ENCODE measurements at regions not wholly inside any gene's neighbourhood (a gene's known extent, or its start where the extent isn't known, plus 50 kb on each side); places are given as distances from the start of the nearest gene placed in this dataset.

DNA sequence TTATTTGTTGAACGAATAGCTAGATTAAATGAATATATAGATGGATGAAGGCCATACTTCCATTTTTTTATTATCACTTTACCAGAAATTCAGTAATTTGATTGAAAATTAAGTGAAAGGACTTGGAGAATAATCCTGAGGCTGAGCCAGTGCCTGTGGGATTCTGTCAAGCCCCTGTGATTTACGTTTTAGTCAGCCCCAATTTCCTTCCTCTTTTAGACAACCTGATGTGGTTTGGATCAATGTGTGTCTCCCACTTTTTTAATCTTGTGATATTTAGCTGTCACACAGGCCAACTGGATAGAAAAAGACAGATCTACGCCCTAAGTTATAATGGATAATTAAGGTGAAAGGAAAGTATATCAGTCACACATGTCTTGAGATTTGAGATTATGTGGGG, 188.8 kb downstream of the EDN1 start:
- H3K36me3 ChIP-seq (ENCODE audit: low read length): no peaks in the 10 kb centered on the region
- H3K9me3 ChIP-seq (ENCODE audit: insufficient read depth, low read length): no peaks in the 10 kb centered on the region
- no peak overlapping the region for H3K4me3 ChIP-seq (ENCODE audit: insufficient read depth, low read length, poor library complexity, severe bottlenecking)
- no peaks in the 10 kb centered on the region for H3K9me2 ChIP-seq (replicated peaks; ENCODE audit: insufficient read depth, low read length)
- no peak overlapping the region for H3K27ac ChIP-seq (ENCODE audit: low read depth, low read length)
- H3K9ac ChIP-seq (ENCODE audit: low read length): no peak overlapping the region
- no peak overlapping the region for H2AFZ ChIP-seq (ENCODE audit: low read depth, low read length, severe bottlenecking)
- no peaks in the 10 kb centered on the region for H3K79me2 ChIP-seq (ENCODE audit: insufficient read depth, low read length)
- no peaks in the 10 kb centered on the region for H3K27me3 ChIP-seq (ENCODE audit: low read length)
- TF ChIP-seq, protein P1, sequence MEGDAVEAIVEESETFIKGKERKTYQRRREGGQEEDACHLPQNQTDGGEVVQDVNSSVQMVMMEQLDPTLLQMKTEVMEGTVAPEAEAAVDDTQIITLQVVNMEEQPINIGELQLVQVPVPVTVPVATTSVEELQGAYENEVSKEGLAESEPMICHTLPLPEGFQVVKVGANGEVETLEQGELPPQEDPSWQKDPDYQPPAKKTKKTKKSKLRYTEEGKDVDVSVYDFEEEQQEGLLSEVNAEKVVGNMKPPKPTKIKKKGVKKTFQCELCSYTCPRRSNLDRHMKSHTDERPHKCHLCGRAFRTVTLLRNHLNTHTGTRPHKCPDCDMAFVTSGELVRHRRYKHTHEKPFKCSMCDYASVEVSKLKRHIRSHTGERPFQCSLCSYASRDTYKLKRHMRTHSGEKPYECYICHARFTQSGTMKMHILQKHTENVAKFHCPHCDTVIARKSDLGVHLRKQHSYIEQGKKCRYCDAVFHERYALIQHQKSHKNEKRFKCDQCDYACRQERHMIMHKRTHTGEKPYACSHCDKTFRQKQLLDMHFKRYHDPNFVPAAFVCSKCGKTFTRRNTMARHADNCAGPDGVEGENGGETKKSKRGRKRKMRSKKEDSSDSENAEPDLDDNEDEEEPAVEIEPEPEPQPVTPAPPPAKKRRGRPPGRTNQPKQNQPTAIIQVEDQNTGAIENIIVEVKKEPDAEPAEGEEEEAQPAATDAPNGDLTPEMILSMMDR (IDR thresholded peaks at IDR 0.05; ENCODE audit: insufficient read depth, low read length, poor library complexity, severe bottlenecking): no peak
- no peak for TF ChIP-seq EZH2phosphoT487 (conservative IDR thresholded peaks at IDR 0.05; ENCODE audit: low read length)
- no peaks in the 10 kb centered on the region for H4K20me1 ChIP-seq (ENCODE audit: low read depth, low read length)
- H3K4me2 ChIP-seq (ENCODE audit: low read depth, low read length, poor library complexity, severe bottlenecking): no peak overlapping the region
- H3F3A ChIP-seq (ENCODE audit: insufficient read depth): no peaks in the 10 kb centered on the region

DNA sequence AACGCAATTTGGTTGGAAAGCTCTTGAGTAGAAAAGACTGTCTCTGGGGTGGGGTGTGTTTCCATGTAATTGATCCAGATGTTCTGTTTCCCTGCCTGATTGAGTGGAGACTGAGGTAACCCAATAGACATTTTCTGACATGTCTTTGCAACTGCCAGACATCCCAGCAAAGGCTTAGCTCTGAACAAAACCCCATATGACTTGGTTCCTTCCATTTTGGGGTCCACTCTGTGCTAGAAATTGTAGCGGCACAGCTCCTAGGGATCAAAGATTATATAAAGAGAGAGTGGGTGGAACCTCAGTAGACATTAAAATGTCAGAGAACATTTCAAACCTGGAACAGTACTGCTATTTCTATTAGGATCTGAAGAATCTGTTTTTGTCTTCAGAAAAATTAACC, 189.3 kb downstream of the EDN1 start:
- TF ChIP-seq EZH2phosphoT487 (conservative IDR thresholded peaks at IDR 0.05; ENCODE audit: low read length): no peak
- TF ChIP-seq, protein P1 (IDR thresholded peaks at IDR 0.05; ENCODE audit: insufficient read depth, low read length, poor library complexity, severe bottlenecking): no peak
- no peaks in the 10 kb centered on the region for H3K36me3 ChIP-seq (ENCODE audit: low read length)

DNA sequence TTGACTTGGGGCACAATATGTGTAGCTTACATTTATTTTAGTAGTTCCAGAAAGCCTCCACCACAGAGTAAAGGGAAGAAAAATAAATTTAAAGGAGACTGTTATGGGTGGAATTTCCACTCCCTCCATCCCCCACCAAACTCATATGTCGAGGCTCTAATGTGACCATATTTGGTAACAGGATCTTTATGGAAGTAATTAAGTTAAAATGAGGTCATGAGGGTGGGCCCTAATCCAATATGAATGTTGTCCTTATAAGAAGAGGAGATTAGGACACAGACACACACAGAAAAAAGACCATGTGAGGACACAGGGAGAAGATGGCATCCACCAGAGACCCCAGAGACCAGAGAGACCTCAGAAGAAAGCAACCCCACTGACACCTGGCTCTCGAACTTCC, 189.7 kb downstream of the EDN1 start:
- Histone ChIP-seq H4K20me1 (ENCODE audit: low read depth, low read length) (no peaks in the 10 kb centered on the region), H3K79me2 (ENCODE audit: insufficient read depth, low read length) (no peaks in the 10 kb centered on the region), H3K4me3 (ENCODE audit: insufficient read depth, low read length, poor library complexity, severe bottlenecking) (no peak overlapping the region), H3K27me3 (ENCODE audit: low read length) (no peaks in the 10 kb centered on the region), H3K36me3 (ENCODE audit: low read length) (no peaks in the 10 kb centered on the region), H2AFZ (ENCODE audit: low read depth, low read length, severe bottlenecking) (no peak overlapping the region), H3K9me2 (replicated peaks; ENCODE audit: insufficient read depth, low read length) (no peaks in the 10 kb centered on the region), H3K27ac (ENCODE audit: low read depth, low read length) (no peak overlapping the region), H3K9me3 (ENCODE audit: insufficient read depth, low read length) (no peaks in the 10 kb centered on the region), H3F3A (ENCODE audit: insufficient read depth) (no peaks in the 10 kb centered on the region), H3K9ac (ENCODE audit: low read length) (no peak overlapping the region), H3K4me2 (ENCODE audit: low read depth, low read length, poor library complexity, severe bottlenecking) (no peak overlapping the region)
- no peak for TF ChIP-seq EZH2phosphoT487 (conservative IDR thresholded peaks at IDR 0.05; ENCODE audit: low read length)
- TF ChIP-seq, protein P1 (IDR thresholded peaks at IDR 0.05; ENCODE audit: insufficient read depth, low read length, poor library complexity, severe bottlenecking): no peak

More for the DNA sequence above, 189.3 kb downstream of the EDN1 start:
- no peaks in the 10 kb centered on the region for H3F3A ChIP-seq (ENCODE audit: insufficient read depth)
- no peak overlapping the region for H3K4me2 ChIP-seq (ENCODE audit: low read depth, low read length, poor library complexity, severe bottlenecking)
- H3K9me2 ChIP-seq (replicated peaks; ENCODE audit: insufficient read depth, low read length): no peaks in the 10 kb centered on the region
- H2AFZ ChIP-seq (ENCODE audit: low read depth, low read length, severe bottlenecking): no peak overlapping the region
- H3K9ac ChIP-seq (ENCODE audit: low read length): no peak overlapping the region
- no peaks in the 10 kb centered on the region for H4K20me1 ChIP-seq (ENCODE audit: low read depth, low read length)
- H3K9me3 ChIP-seq (ENCODE audit: insufficient read depth, low read length): no peaks in the 10 kb centered on the region
- no peaks in the 10 kb centered on the region for H3K79me2 ChIP-seq (ENCODE audit: insufficient read depth, low read length)
- H3K27me3 ChIP-seq (ENCODE audit: low read length): no peaks in the 10 kb centered on the region
- no peak overlapping the region for H3K4me3 ChIP-seq (ENCODE audit: insufficient read depth, low read length, poor library complexity, severe bottlenecking)
- H3K27ac ChIP-seq (ENCODE audit: low read depth, low read length): no peak overlapping the region
